ENCODE measurements at regions not wholly inside any gene's neighbourhood (a gene's known extent, or its start where the extent isn't known, plus 50 kb on each side); places are given as distances from the start of the nearest gene placed in this dataset.
A peak's percentile ranks its signal among the peaks of the same experiment; 100 is the strongest.

DNA sequence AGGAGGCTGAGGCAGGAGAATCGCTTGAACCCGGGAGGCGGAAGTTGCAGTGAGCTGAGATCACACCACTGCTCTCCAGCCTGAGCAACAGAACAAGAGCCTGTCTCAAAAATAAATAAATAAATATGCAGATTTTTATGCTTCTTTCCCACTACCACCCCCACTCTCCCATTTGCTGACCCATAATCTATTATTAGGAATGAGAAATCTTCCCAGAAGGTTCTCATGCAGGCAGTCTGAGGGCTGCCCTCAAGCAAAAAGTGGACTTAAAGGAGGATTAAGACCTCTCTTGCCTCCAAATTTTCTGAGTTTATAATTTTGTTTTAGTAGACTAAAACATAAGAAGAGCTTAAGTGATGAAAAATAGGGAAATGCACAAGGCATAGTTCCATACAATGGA lies 85.2 kb upstream of the TOMM7 start:
- H3K4me1 Mint-ChIP-seq (ENCODE audit: low read depth), result no peaks in the 10 kb centered on the region
- H3K27me3 Mint-ChIP-seq, result no peaks in the 10 kb centered on the region
- H3K4me3 Mint-ChIP-seq (ENCODE audit: low read depth), result no peak overlapping the region
- TF ChIP-seq, protein P1, sequence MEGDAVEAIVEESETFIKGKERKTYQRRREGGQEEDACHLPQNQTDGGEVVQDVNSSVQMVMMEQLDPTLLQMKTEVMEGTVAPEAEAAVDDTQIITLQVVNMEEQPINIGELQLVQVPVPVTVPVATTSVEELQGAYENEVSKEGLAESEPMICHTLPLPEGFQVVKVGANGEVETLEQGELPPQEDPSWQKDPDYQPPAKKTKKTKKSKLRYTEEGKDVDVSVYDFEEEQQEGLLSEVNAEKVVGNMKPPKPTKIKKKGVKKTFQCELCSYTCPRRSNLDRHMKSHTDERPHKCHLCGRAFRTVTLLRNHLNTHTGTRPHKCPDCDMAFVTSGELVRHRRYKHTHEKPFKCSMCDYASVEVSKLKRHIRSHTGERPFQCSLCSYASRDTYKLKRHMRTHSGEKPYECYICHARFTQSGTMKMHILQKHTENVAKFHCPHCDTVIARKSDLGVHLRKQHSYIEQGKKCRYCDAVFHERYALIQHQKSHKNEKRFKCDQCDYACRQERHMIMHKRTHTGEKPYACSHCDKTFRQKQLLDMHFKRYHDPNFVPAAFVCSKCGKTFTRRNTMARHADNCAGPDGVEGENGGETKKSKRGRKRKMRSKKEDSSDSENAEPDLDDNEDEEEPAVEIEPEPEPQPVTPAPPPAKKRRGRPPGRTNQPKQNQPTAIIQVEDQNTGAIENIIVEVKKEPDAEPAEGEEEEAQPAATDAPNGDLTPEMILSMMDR (IDR thresholded peaks at IDR 0.05; ENCODE audit: unreplicated experiment), result no peak
- peaks cover 7% of the 10 kb centered on the region for H3K9me3 Mint-ChIP-seq (ENCODE audit: low read depth)
- no peak overlapping the region for H3K27ac Mint-ChIP-seq
- H3K36me3 Mint-ChIP-seq (ENCODE audit: insufficient read depth), result no peaks in the 10 kb centered on the region
- DNase-seq (ENCODE audit: low spot score, unreplicated experiment), result no peak

DNA sequence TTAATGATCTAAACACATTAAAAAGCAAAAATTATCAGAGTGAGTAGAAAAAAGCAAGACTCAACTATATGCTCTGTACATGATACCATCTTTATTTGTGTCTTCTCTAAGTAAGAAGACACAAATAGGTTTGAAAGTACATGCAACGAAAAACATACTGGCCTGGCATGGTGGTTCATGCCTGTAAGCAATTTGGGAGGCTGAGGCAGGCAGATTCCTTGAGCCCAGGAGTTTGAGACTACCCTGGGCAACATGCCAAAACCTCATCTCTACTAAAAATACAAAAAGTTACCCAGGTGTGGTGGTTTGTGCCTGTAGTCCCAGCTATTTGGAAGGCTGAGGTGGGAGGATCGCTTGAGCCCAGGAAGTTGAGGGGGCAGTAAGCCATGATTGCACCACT lies 78.1 kb upstream of the TOMM7 start:
- no peak overlapping the region for H3K27ac Mint-ChIP-seq
- peaks cover 11% of the 10 kb centered on the region for H3K4me1 Mint-ChIP-seq (ENCODE audit: low read depth)
- no peak for DNase-seq (ENCODE audit: low spot score, unreplicated experiment)
- H3K27me3 Mint-ChIP-seq, result no peaks in the 10 kb centered on the region
- H3K9me3 Mint-ChIP-seq (ENCODE audit: low read depth), result peaks cover 8% of the 10 kb centered on the region
- peaks cover 4% of the 10 kb centered on the region for H3K36me3 Mint-ChIP-seq (ENCODE audit: insufficient read depth)
- H3K4me3 Mint-ChIP-seq (ENCODE audit: low read depth), result no peak overlapping the region
- TF ChIP-seq, protein P1 (IDR thresholded peaks at IDR 0.05; ENCODE audit: unreplicated experiment), result no peak

DNA sequence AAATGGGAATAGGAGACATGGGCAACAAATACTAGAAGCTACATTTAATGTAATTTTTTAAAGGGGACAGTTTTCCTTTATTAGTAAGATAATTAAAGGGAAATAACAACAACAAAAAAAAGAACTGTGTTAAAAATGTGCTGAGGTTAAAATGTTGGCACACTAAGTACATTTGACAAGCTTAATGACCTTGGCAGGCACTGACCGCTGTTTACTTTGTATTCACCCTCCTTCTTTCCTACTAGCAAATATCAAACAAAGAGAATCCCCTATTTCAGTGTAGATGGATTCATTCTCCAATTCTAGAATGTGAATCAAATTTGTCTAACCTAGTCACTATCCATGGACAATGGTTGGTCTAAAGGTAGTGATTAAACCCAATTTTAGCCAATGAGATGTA lies 77.5 kb upstream of the TOMM7 start:
- no peak overlapping the region for H3K4me3 Mint-ChIP-seq (ENCODE audit: low read depth)
- peaks cover 11% of the 10 kb centered on the region for H3K4me1 Mint-ChIP-seq (ENCODE audit: low read depth)
- H3K9me3 Mint-ChIP-seq (ENCODE audit: low read depth), result peaks cover 8% of the 10 kb centered on the region
- H3K36me3 Mint-ChIP-seq (ENCODE audit: insufficient read depth), result peaks cover 4% of the 10 kb centered on the region
- DNase-seq (ENCODE audit: low spot score, unreplicated experiment), result no peak
- no peak overlapping the region for H3K27ac Mint-ChIP-seq
- H3K27me3 Mint-ChIP-seq, result no peaks in the 10 kb centered on the region
- TF ChIP-seq, protein P1 (IDR thresholded peaks at IDR 0.05; ENCODE audit: unreplicated experiment), result no peak

DNA sequence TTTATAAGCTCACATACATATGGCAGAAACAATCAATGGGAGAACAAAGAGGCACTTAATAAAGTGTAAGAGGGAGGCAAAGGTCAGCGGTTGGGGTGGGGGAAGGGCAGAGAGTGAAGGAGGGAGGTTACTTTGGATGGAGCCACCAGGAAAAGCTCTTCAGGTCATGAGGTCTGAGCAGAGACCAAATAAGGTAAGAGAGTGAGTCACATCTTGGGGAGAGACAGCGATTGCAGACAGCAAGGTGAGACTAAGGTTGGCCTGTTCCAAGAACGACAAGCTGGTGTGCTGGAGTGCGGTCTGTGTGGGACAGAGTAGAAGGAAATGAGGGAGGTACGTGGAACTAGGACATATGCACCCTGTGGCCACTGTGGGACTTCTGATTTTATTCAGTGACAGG lies 74.3 kb upstream of the TOMM7 start:
- TF ChIP-seq, protein P1 (IDR thresholded peaks at IDR 0.05; ENCODE audit: unreplicated experiment), result no peak
- Mint-ChIP-seq H3K4me3 (ENCODE audit: low read depth) (no peak overlapping the region), H3K27ac (peak overlapping the region; percentile 11), H3K4me1 (ENCODE audit: low read depth) (peaks cover 13% of the 10 kb centered on the region), H3K9me3 (ENCODE audit: low read depth) (peaks cover 8% of the 10 kb centered on the region), H3K27me3 (no peaks in the 10 kb centered on the region), H3K36me3 (ENCODE audit: insufficient read depth) (peaks cover 4% of the 10 kb centered on the region)
- no peak for DNase-seq (ENCODE audit: low spot score, unreplicated experiment)

DNA sequence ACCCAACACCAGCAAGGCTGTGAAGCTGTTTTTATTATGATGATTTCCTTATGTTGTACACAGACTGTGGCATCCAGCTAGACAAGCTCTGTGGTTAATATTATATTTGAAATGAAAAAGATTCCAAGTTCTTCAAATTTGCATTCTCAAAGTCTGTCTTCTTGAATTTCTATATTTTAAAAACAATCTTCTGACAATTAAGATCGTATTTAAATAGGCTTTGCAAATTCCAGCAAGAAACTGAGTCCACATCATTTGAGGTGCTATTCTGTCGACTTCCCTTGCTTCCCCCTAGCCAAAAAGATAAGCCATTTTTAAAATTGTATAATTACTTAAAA lies 73.1 kb upstream of the TOMM7 start:
- Mint-ChIP-seq H3K4me1 (ENCODE audit: low read depth) (peaks cover 16% of the 10 kb centered on the region), H3K4me3 (ENCODE audit: low read depth) (no peak overlapping the region), H3K36me3 (ENCODE audit: insufficient read depth) (peaks cover 4% of the 10 kb centered on the region), H3K27ac (no peak overlapping the region), H3K27me3 (no peaks in the 10 kb centered on the region), H3K9me3 (ENCODE audit: low read depth) (peaks cover 8% of the 10 kb centered on the region)
- TF ChIP-seq, protein P1 (IDR thresholded peaks at IDR 0.05; ENCODE audit: unreplicated experiment), result no peak
- DNase-seq (ENCODE audit: low spot score, unreplicated experiment), result no peak

Measured in progenitor cell of endocrine pancreas (in vitro differentiated cells).